Adrenal gland (tissue), 9 donors: ENCODE measurements at regions not wholly inside any gene's neighbourhood (a gene's known extent, or its start where the extent isn't known, plus 50 kb on each side); places are given as distances from the start of the nearest gene placed in this dataset.

Source experiments
- DNase-seq, 7 donors: peaks; one replicate each; pipeline ENCODE4 v3.0.0-alpha.2; 2019 to 2020
- H3K27ac ChIP-seq, 5 donors: fragments of 200-600 bp; sonication (generic) in 4 of 5; 1 replicate in 3 of 5; 2 replicates in 2 of 5; pipeline versions ENCODE4 v1.5.1 to v1.8.0; 2016 to 2020; ENCODE audit warnings: mild to moderate bottlenecking in 1 of 5
- H3K27me3 ChIP-seq: fragments of 200-600 bp; 2 replicates; pipeline ENCODE4 v1.8.0; 2021
- H3K36me3 ChIP-seq, 2 donors: fragments of 200-600 bp; replicated peaks in 1 of 2; 1 replicate in 1 of 2; 2 replicates in 1 of 2; pipeline versions ENCODE4 v1.5.1 to v1.8.0; 2018 to 2022
- H3K4me1 ChIP-seq, 2 donors: fragments of 200-600 bp; replicated peaks in 1 of 2; 1 replicate in 1 of 2; 2 replicates in 1 of 2; pipeline versions ENCODE4 v1.5.1 to v1.8.0; 2018 to 2021
- H3K4me3 ChIP-seq, 4 donors: fragments of 200-600 bp; sonication (generic) in 3 of 4; one replicate each; pipeline ENCODE4 v1.5.1; 2016 to 2018
- H3K9me3 ChIP-seq, 3 donors: fragments of 200-600 bp; sonication (generic) in 1 of 3; replicated peaks in 1 of 3; 1 replicate in 2 of 3; 2 replicates in 1 of 3; pipeline versions ENCODE4 v1.5.1 to v1.8.0; 2016 to 2021
- CTCF ChIP-seq, 6 experiments: fragments of 450-650 bp in 4 of 6; fragments of 200-600 bp in 2 of 6; sonication (generic) in 1 of 6; IDR thresholded peaks; 1 replicate in 5 of 6; 2 replicates in 1 of 6; pipeline versions ENCODE4 v1.5.1 to v1.8.0; 2016 to 2021; ENCODE audit warnings: antibody characterized with exemption in 6 of 6, mild to moderate bottlenecking in 2 of 6, moderate library complexity in 1 of 6
- POLR2A ChIP-seq, 2 donors: fragments of 450-650 bp; IDR thresholded peaks; one replicate each; pipeline ENCODE4 v1.6.1; 2017; ENCODE audit warnings: antibody characterized with exemption in 2 of 2, mild to moderate bottlenecking in 2 of 2, moderate library complexity in 1 of 2
- WGBS, 4 donors: extraction: QIAGEN DNeasy Blood & Tissue Kit in 2 of 4; methylation state at CpG; one replicate each; pipeline versions ENCODE4 v1.1.5 to v1.1.7; 2013 to 2017; 5-methylcytosine and 5-hydroxymethylcytosine counted together
- intact Hi-C, 2 donors: fragments of 100-400 bp; cut with DNase I; formaldehyde crosslinking; loops; one replicate each; pipeline versions ENCODE4 v1.14.1 to v1.15.0; 2022 to 2023
- donor health status: healthy with polysubstance abuse.
- donor health status: Bipolar disorder and iron deficiency.
- donor health status: DM: yes; HTN: yes; CAD: no.
- donor health status: DM: no; HTN: no; CAD: no.
- donor health status: DM: no; HTN: no; CAD: no.

- DNase-seq = no peak
- no peaks in the 10 kb centered on the region for H3K9me3 ChIP-seq
- H3K27ac ChIP-seq = no peak overlapping the region
- intact Hi-C loops = no loop called here
- no peak overlapping the region for H3K4me3 ChIP-seq
- H3K4me1 ChIP-seq = no peaks in the 10 kb centered on the region
- H3K36me3 ChIP-seq = no peaks in the 10 kb centered on the region
- H3K27me3 ChIP-seq = no peaks in the 10 kb centered on the region
- TF ChIP-seq POLR2A (IDR thresholded peaks at IDR 0.05) = no peak
These were observed 852.0 kb upstream of the EPHA5 start for GRCh38 chr4:66522244-66522643.

- Histone ChIP-seq H3K4me1 (no peaks in the 10 kb centered on the region), H3K27ac (no peak overlapping the region), H3K27me3 (no peaks in the 10 kb centered on the region), H3K4me3 (no peak overlapping the region), H3K9me3 (no peaks in the 10 kb centered on the region), H3K36me3 (no peaks in the 10 kb centered on the region)
- no peak for TF ChIP-seq CTCF (IDR thresholded peaks at IDR 0.05)
- no peak for TF ChIP-seq POLR2A (IDR thresholded peaks at IDR 0.05)
- intact Hi-C loops = no loop called here
- WGBS, 4 donors = 50 to 71% (median 65%) methylated on average over 2 of the region's 2 CpGs
- DNase-seq = no peak
These were observed 846.7 kb upstream of the EPHA5 start for GRCh38 chr4:66516940-66517339.

- TF ChIP-seq POLR2A (IDR thresholded peaks at IDR 0.05) (no peak), CTCF (IDR thresholded peaks at IDR 0.05) (no peak)
- 77 to 82% (median 80%) methylated on average over 2 of the region's 2 CpGs for WGBS, 4 donors
- H3K4me1 ChIP-seq = no peaks in the 10 kb centered on the region
These were observed 836.7 kb upstream of the EPHA5 start for GRCh38 chr4:66506985-66507384.

GRCh38 chr4:66501997-66502396 is 831.7 kb upstream of the EPHA5 start:
- no peak for TF ChIP-seq POLR2A (IDR thresholded peaks at IDR 0.05)
- no peak for TF ChIP-seq CTCF (IDR thresholded peaks at IDR 0.05)
- 56 to 73% (median 63%) methylated on average over 3 of the region's 3 CpGs for WGBS, 4 donors
- H3K4me3 ChIP-seq = no peak overlapping the region
- H3K27me3 ChIP-seq = no peaks in the 10 kb centered on the region
- intact Hi-C loops = no loop called here
- H3K4me1 ChIP-seq = no peaks in the 10 kb centered on the region
- H3K9me3 ChIP-seq = peaks cover 0 to 4% (median 0%) of the 10 kb centered on the region in 3 donors
- DNase-seq = no peak
- H3K36me3 ChIP-seq = no peaks in the 10 kb centered on the region
- no peak overlapping the region for H3K27ac ChIP-seq

More at GRCh38 chr4:66506985-66507384, 836.7 kb upstream of the EPHA5 start:
- H3K36me3 ChIP-seq = no peaks in the 10 kb centered on the region
- no peak for DNase-seq
- intact Hi-C loops = no loop called here
- H3K27me3 ChIP-seq = no peaks in the 10 kb centered on the region
- H3K27ac ChIP-seq = no peak overlapping the region
- H3K4me3 ChIP-seq = no peak overlapping the region
- peaks cover 0 to 3% (median 0%) of the 10 kb centered on the region in 3 donors for H3K9me3 ChIP-seq

- H3K27me3 ChIP-seq = no peaks in the 10 kb centered on the region
- H3K4me3 ChIP-seq = no peak overlapping the region
- H3K9me3 ChIP-seq = no peaks in the 10 kb centered on the region
- no peak for TF ChIP-seq POLR2A (IDR thresholded peaks at IDR 0.05)
- no peak for TF ChIP-seq CTCF (IDR thresholded peaks at IDR 0.05)
- intact Hi-C loops = no loop called here
- no peaks in the 10 kb centered on the region for H3K36me3 ChIP-seq
- no peak for DNase-seq
- no peaks in the 10 kb centered on the region for H3K4me1 ChIP-seq
- 76 to 95% (median 79%) methylated on average over 2 of the region's 2 CpGs for WGBS, 4 donors
- no peak overlapping the region for H3K27ac ChIP-seq
These were observed 820.4 kb upstream of the EPHA5 start for GRCh38 chr4:66490729-66491128.
